ENCODE measurements at regions not wholly inside any gene's neighbourhood (a gene's known extent, or its start where the extent isn't known, plus 50 kb on each side); places are given as distances from the start of the nearest gene placed in this dataset.

- DNase-seq (ENCODE audit: missing footprints) (no peak), ATAC-seq (no peak)
These were observed 246.7 kb downstream of the IRF8 start for GRCh38 chr16:86145669-86146068.

GRCh38 chr16:86150641-86151238 lies 251.8 kb downstream of the IRF8 start:
- ATAC-seq, result no peak
- intact Hi-C loops (cut with DNase I), result no loop called here
- no peak for DNase-seq (ENCODE audit: missing footprints)

More at GRCh38 chr16:86145669-86146068, 246.7 kb downstream of the IRF8 start:
- intact Hi-C loops (cut with DNase I), result no loop called here

- ATAC-seq (no peak), DNase-seq (ENCODE audit: missing footprints) (no peak)
- intact Hi-C loops (cut with DNase I), result no loop called here
These were observed 252.4 kb downstream of the IRF8 start for GRCh38 chr16:86151239-86151851.

GRCh38 chr16:86156155-86156554 lies 257.2 kb downstream of the IRF8 start:
- DNase-seq (ENCODE audit: missing footprints) (no peak), ATAC-seq (no peak)
- intact Hi-C loops (cut with DNase I), result no loop called here

- DNase-seq (ENCODE audit: missing footprints) (no peak), ATAC-seq (no peak)
- intact Hi-C loops (cut with DNase I), result no loop called here
These were observed 258.8 kb downstream of the IRF8 start for GRCh38 chr16:86157616-86158247.

- DNase-seq (ENCODE audit: missing footprints), result no peak
- intact Hi-C loops (cut with DNase I), result no loop called here
- no peak for ATAC-seq
These were observed 259.9 kb downstream of the IRF8 start for GRCh38 chr16:86158688-86159360.

- ATAC-seq, result no peak
- intact Hi-C loops (cut with DNase I), result no loop called here
These were observed 266.5 kb downstream of the IRF8 start for GRCh38 chr16:86165479-86165878.

GRCh38 chr16:86166414-86166813 lies 267.5 kb downstream of the IRF8 start:
- ATAC-seq (no peak), DNase-seq (ENCODE audit: missing footprints) (no peak)
- intact Hi-C loops (cut with DNase I), result no loop called here

More at GRCh38 chr16:86165479-86165878, 266.5 kb downstream of the IRF8 start:
- no peak for DNase-seq (ENCODE audit: missing footprints)

GRCh38 chr16:86167061-86167460 lies 268.1 kb downstream of the IRF8 start:
- intact Hi-C loops (cut with DNase I), result no loop called here
- ATAC-seq (no peak), DNase-seq (ENCODE audit: missing footprints) (no peak)

- intact Hi-C loops (cut with DNase I), result no loop called here
- DNase-seq (ENCODE audit: missing footprints) (no peak), ATAC-seq (no peak)
These were observed 271.8 kb downstream of the IRF8 start for GRCh38 chr16:86170720-86171119.

- intact Hi-C loops (cut with DNase I), result no loop called here
- ATAC-seq (no peak), DNase-seq (ENCODE audit: missing footprints) (no peak)
These were observed 272.4 kb downstream of the IRF8 start for GRCh38 chr16:86171329-86171728.

GRCh38 chr16:86175816-86176215 lies 276.9 kb downstream of the IRF8 start:
- intact Hi-C loops (cut with DNase I), result no loop called here
- DNase-seq (ENCODE audit: missing footprints) (no peak), ATAC-seq (no peak)

- ATAC-seq, result no peak
- DNase-seq (ENCODE audit: missing footprints), result no peak
- intact Hi-C loops (cut with DNase I), result no loop called here
These were observed 277.5 kb downstream of the IRF8 start for GRCh38 chr16:86176462-86176861.

- intact Hi-C loops (cut with DNase I), result loop anchor here (10.0 kb wide), 1 partner anchor 65 kb away; no protein-coding TSS in a partner anchor
- ATAC-seq (no peak), DNase-seq (ENCODE audit: missing footprints) (no peak)
These were observed 281.3 kb downstream of the IRF8 start for GRCh38 chr16:86180244-86180643.

GRCh38 chr16:86180780-86181179 lies 281.8 kb downstream of the IRF8 start:
- no peak for DNase-seq (ENCODE audit: missing footprints)
- ATAC-seq, result no peak
- intact Hi-C loops (cut with DNase I), result loop anchor here (10.0 kb wide), 1 partner anchor 64 kb away; no protein-coding TSS in a partner anchor

- DNase-seq (ENCODE audit: missing footprints) (no peak), ATAC-seq (no peak)
- intact Hi-C loops (cut with DNase I), result loop anchor here (10.0 kb wide), 1 partner anchor 63 kb away; no protein-coding TSS in a partner anchor
These were observed 282.6 kb downstream of the IRF8 start for GRCh38 chr16:86181526-86181925.

GRCh38 chr16:86184185-86184584 lies 285.2 kb downstream of the IRF8 start:
- ATAC-seq, result no peak
- DNase-seq (ENCODE audit: missing footprints), result no peak
- intact Hi-C loops (cut with DNase I), result loop anchor here (10.0 kb wide), 1 partner anchor 61 kb away; no protein-coding TSS in a partner anchor

GRCh38 chr16:86185089-86185488 lies 286.1 kb downstream of the IRF8 start:
- no peak for DNase-seq (ENCODE audit: missing footprints)
- ATAC-seq, result no peak
- intact Hi-C loops (cut with DNase I), result loop anchor here (10.0 kb wide), 1 partner anchor 60 kb away; no protein-coding TSS in a partner anchor

GRCh38 chr16:86186313-86186712 lies 287.4 kb downstream of the IRF8 start:
- intact Hi-C loops (cut with DNase I), result loop anchor here (10.0 kb wide), 1 partner anchor 58 kb away; no protein-coding TSS in a partner anchor
- ATAC-seq, result no peak
- DNase-seq (ENCODE audit: missing footprints), result no peak
